Parathyroid adenoma (tissue), 2 donors: ENCODE measurements at regions not wholly inside any gene's neighbourhood (a gene's known extent, or its start where the extent isn't known, plus 50 kb on each side); places are given as distances from the start of the nearest gene placed in this dataset.

ENCODE experiments used
- H2AFZ ChIP-seq: fragments of 300-600 bp; sonication (generic); one replicate; pipeline ENCODE4 v1.7.0; 2017; ENCODE audit warnings: antibody characterized with exemption, mild to moderate bottlenecking
- H3K27ac ChIP-seq: fragments of 300-600 bp; sonication (generic); one replicate; pipeline ENCODE4 v1.7.0; 2017
- H3K27me3 ChIP-seq: fragments of 300-600 bp; sonication (generic); one replicate; pipeline ENCODE4 v1.7.0; 2017; ENCODE audit warnings: low read length; ENCODE audit not compliant: control insufficient read depth, insufficient read depth
- H3K36me3 ChIP-seq: fragments of 300-600 bp; sonication (generic); one replicate; pipeline ENCODE4 v1.7.0; 2017; ENCODE audit warnings: low read length; ENCODE audit not compliant: control insufficient read depth, insufficient read depth
- H3K4me1 ChIP-seq: fragments of 300-600 bp; sonication (generic); one replicate; pipeline ENCODE4 v1.7.0; 2017; ENCODE audit warnings: control low read depth
- H3K4me2 ChIP-seq: fragments of 300-600 bp; sonication (generic); one replicate; pipeline ENCODE4 v1.7.0; 2017; ENCODE audit warnings: low read length
- H3K4me3 ChIP-seq: fragments of 300-600 bp; sonication (generic); one replicate; pipeline ENCODE4 v1.7.0; 2017; ENCODE audit warnings: low read depth, low read length
- H3K79me2 ChIP-seq: fragments of 300-600 bp; sonication (generic); one replicate; pipeline ENCODE4 v1.7.0; 2017; ENCODE audit warnings: control low read depth
- H3K9ac ChIP-seq: fragments of 300-600 bp; sonication (generic); one replicate; pipeline ENCODE4 v1.7.0; 2017; ENCODE audit warnings: mild to moderate bottlenecking
- H3K9me3 ChIP-seq: fragments of 300-600 bp; sonication (generic); one replicate; pipeline ENCODE4 v1.7.0; 2017; ENCODE audit warnings: low read length; ENCODE audit not compliant: control insufficient read depth
- CTCF ChIP-seq: fragments of 300-600 bp; sonication (generic); IDR thresholded peaks from one replicate; pipeline ENCODE4 v1.7.0; 2017; ENCODE audit warnings: antibody characterized with exemption, mild to moderate bottlenecking
- donor health status: primary hyperparathyroidism.

- no peak overlapping the region for H2AFZ ChIP-seq
- no peaks in the 10 kb centered on the region for H3K36me3 ChIP-seq
- no peak overlapping the region for H3K4me2 ChIP-seq
- H3K27me3 ChIP-seq, result no peaks in the 10 kb centered on the region
- no peak overlapping the region for H3K27ac ChIP-seq
- H3K79me2 ChIP-seq, result no peaks in the 10 kb centered on the region
- no peak overlapping the region for H3K9ac ChIP-seq
- H3K4me3 ChIP-seq, result no peak overlapping the region
- no peak for TF ChIP-seq CTCF
- no peaks in the 10 kb centered on the region for H3K4me1 ChIP-seq
- no peaks in the 10 kb centered on the region for H3K9me3 ChIP-seq
Measured at GRCh38 chr14:86798330-86798729, 1194.7 kb downstream of the GALC start.

DNA sequence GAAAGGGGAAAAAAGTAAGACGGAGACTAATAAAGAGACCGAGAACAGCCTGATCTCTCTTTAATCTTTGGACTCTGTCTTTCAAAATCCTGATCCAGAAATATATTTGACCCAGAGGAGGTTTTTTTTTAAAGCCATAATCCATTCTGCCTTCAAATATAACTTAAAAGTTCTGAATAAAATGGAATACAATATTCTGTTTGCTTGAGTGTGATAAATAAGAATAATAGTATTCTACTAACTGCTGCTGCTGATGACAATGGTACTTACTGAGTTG lies 1196.0 kb downstream of the GALC start:
- H3K27me3 ChIP-seq, result no peaks in the 10 kb centered on the region
- no peaks in the 10 kb centered on the region for H3K36me3 ChIP-seq
- H3K4me3 ChIP-seq, result no peak overlapping the region
- TF ChIP-seq CTCF, result no peak
- H3K9me3 ChIP-seq, result no peaks in the 10 kb centered on the region
- H3K4me2 ChIP-seq, result no peak overlapping the region
- H3K9ac ChIP-seq, result no peak overlapping the region
- H3K4me1 ChIP-seq, result no peaks in the 10 kb centered on the region
- H2AFZ ChIP-seq, result no peak overlapping the region
- H3K79me2 ChIP-seq, result no peaks in the 10 kb centered on the region
- H3K27ac ChIP-seq, result no peak overlapping the region

GRCh38 chr14:86796221-86797074 lies 1196.5 kb downstream of the GALC start:
- H3K27ac ChIP-seq, result no peak overlapping the region
- no peaks in the 10 kb centered on the region for H3K27me3 ChIP-seq
- H3K9me3 ChIP-seq, result no peaks in the 10 kb centered on the region
- H3K4me1 ChIP-seq, result no peaks in the 10 kb centered on the region
- TF ChIP-seq CTCF, result no peak
- no peak overlapping the region for H2AFZ ChIP-seq
- H3K79me2 ChIP-seq, result no peaks in the 10 kb centered on the region
- H3K36me3 ChIP-seq, result no peaks in the 10 kb centered on the region
- no peak overlapping the region for H3K4me2 ChIP-seq
- no peak overlapping the region for H3K9ac ChIP-seq
- no peak overlapping the region for H3K4me3 ChIP-seq

- Histone ChIP-seq H3K4me3 (no peak overlapping the region), H3K4me2 (no peak overlapping the region), H3K9ac (no peak overlapping the region), H3K36me3 (no peaks in the 10 kb centered on the region), H3K27me3 (no peaks in the 10 kb centered on the region), H3K4me1 (no peaks in the 10 kb centered on the region), H3K9me3 (no peaks in the 10 kb centered on the region), H2AFZ (no peak overlapping the region), H3K79me2 (no peaks in the 10 kb centered on the region), H3K27ac (no peak overlapping the region)
- no peak for TF ChIP-seq CTCF
Measured at GRCh38 chr14:86794689-86795088, 1198.3 kb downstream of the GALC start.
